ENCODE measurements at regions not wholly inside any gene's neighbourhood (a gene's known extent, or its start where the extent isn't known, plus 50 kb on each side); places are given as distances from the start of the nearest gene placed in this dataset.

DNA sequence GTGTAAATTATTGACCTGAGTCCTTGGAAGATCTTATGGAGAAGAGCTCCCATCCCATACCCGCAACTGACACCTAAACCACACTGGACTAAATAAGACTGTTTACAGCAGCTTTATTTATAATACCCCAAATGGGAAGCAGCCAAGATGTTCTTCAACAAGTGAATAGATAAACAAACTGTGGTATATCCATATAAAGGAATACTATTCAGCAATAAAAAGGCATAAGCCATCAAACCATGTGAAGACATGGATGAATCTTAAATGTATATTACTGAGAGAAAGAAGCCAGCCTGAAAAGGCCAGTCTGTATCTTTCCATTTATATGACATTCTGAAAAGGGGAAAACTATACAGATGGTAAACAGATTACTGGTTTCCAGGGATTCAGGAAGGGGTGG is 212.7 kb downstream of the TPBG start:
- H3K9me3 ChIP-seq (ENCODE audit: control insufficient read depth, insufficient read depth, low read depth, low read length) = peaks cover 3% of the 10 kb centered on the region; the same call in 1 of the 2 replicates
- H3K4me1 ChIP-seq (ENCODE audit: control insufficient read depth, insufficient read depth, low read length) = no peaks in the 10 kb centered on the region
- intact Hi-C loops (cut with micrococcal nuclease; ENCODE audit: unreplicated experiment) (no loop called here), in situ Hi-C loops (cut with HindIII; ENCODE audit: low pct_unique_long_range_greater_than_20kb, low sequenced_read_pairs) (no loop called here)
- H3K36me3 ChIP-seq (ENCODE audit: control insufficient read depth, insufficient read depth, low read length) = no peaks in the 10 kb centered on the region
- TF ChIP-seq, protein P1, sequence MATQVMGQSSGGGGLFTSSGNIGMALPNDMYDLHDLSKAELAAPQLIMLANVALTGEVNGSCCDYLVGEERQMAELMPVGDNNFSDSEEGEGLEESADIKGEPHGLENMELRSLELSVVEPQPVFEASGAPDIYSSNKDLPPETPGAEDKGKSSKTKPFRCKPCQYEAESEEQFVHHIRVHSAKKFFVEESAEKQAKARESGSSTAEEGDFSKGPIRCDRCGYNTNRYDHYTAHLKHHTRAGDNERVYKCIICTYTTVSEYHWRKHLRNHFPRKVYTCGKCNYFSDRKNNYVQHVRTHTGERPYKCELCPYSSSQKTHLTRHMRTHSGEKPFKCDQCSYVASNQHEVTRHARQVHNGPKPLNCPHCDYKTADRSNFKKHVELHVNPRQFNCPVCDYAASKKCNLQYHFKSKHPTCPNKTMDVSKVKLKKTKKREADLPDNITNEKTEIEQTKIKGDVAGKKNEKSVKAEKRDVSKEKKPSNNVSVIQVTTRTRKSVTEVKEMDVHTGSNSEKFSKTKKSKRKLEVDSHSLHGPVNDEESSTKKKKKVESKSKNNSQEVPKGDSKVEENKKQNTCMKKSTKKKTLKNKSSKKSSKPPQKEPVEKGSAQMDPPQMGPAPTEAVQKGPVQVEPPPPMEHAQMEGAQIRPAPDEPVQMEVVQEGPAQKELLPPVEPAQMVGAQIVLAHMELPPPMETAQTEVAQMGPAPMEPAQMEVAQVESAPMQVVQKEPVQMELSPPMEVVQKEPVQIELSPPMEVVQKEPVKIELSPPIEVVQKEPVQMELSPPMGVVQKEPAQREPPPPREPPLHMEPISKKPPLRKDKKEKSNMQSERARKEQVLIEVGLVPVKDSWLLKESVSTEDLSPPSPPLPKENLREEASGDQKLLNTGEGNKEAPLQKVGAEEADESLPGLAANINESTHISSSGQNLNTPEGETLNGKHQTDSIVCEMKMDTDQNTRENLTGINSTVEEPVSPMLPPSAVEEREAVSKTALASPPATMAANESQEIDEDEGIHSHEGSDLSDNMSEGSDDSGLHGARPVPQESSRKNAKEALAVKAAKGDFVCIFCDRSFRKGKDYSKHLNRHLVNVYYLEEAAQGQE (IDR thresholded peaks at IDR 0.05; ENCODE audit: insufficient read depth in 1 of 2, low read depth in 2 of 2, low read length in 1 of 2) = no peak
- TF ChIP-seq SIN3A (IDR thresholded peaks at IDR 0.05; ENCODE audit: borderline replicate concordance, insufficient read depth, low read depth, low read length) (no peak), POLR2AphosphoS5 (IDR thresholded peaks at IDR 0.05; ENCODE audit: low read depth, low read length) (no peak)
- H3K27me3 ChIP-seq (ENCODE audit: control insufficient read depth, insufficient read depth, low read length) = no peaks in the 10 kb centered on the region
- DNase-seq (ENCODE audit: low read depth, low spot score) (no peak), ATAC-seq (no peak)
- no TSS peak for BruUV-seq (replicated peaks)
- ChIA-PET POLR2A (no interaction called here), CTCF (no interaction called here)
- H3K4me3 ChIP-seq (ENCODE audit: low read depth in 2 of 2, low read length in 2 of 2) = no peak overlapping the region
- no peak overlapping the region for H3K27ac ChIP-seq (ENCODE audit: low read length)

GRCh38 chr6:82584194-82584695 is 220.6 kb downstream of the TPBG start:
- CTCF ChIA-PET = no interaction called here
- Histone ChIP-seq H3K27ac (ENCODE audit: low read length) (no peak overlapping the region), H3K4me1 (ENCODE audit: control insufficient read depth, insufficient read depth, low read length) (no peaks in the 10 kb centered on the region; the same call in 1 of the 2 replicates), H3K36me3 (ENCODE audit: control insufficient read depth, insufficient read depth, low read length) (no peaks in the 10 kb centered on the region), H3K4me3 (ENCODE audit: low read depth in 2 of 2, low read length in 2 of 2) (no peak overlapping the region), H3K27me3 (ENCODE audit: control insufficient read depth, insufficient read depth, low read length) (no peaks in the 10 kb centered on the region), H3K9me3 (ENCODE audit: control insufficient read depth, insufficient read depth, low read depth, low read length) (no peaks in the 10 kb centered on the region)
- no TSS peak for BruUV-seq (replicated peaks)
- no peak for DNase-seq (ENCODE audit: low read depth, low spot score)
- POLR2A ChIA-PET = no interaction called here
- no peak for ATAC-seq
- TF ChIP-seq POLR2AphosphoS5 (IDR thresholded peaks at IDR 0.05; ENCODE audit: low read depth, low read length) = no peak
- TF ChIP-seq CTCF (IDR thresholded peaks at IDR 0.05) = no peak
- TF ChIP-seq TCF7L2 (IDR thresholded peaks at IDR 0.05; ENCODE audit: low read depth, low read length) = no peak
- TF ChIP-seq, protein P1 (IDR thresholded peaks at IDR 0.05; ENCODE audit: insufficient read depth in 1 of 2, low read depth in 2 of 2, low read length in 1 of 2) = no peak
- no peak for TF ChIP-seq SIN3A (IDR thresholded peaks at IDR 0.05; ENCODE audit: borderline replicate concordance, insufficient read depth, low read depth, low read length)
- intact Hi-C loops (cut with micrococcal nuclease; ENCODE audit: unreplicated experiment) (no loop called here), in situ Hi-C loops (cut with HindIII; ENCODE audit: low pct_unique_long_range_greater_than_20kb, low sequenced_read_pairs) (no loop called here)
